KBM-7 (cell line): ENCODE measurements at regions not wholly inside any gene's neighbourhood (a gene's known extent, or its start where the extent isn't known, plus 50 kb on each side); places are given as distances from the start of the nearest gene placed in this dataset.
"Not testable (repeated sequence)": the region's sequence is repeated elsewhere in the genome, so short reads cannot be mapped to it uniquely, and the experiment has no call there.

Experiments
- DNase-seq: peaks from one replicate; pipeline ENCODE4 v3.0.0-alpha.2; 2015
- in situ Hi-C: fragments of 300-500 bp; cut with MboI; formaldehyde crosslinking; loops from 2 replicates; pipeline ENCODE4 v1.14.3; 2020; ENCODE audit warnings: low sequenced_read_pairs, low pct_unique_long_range_greater_than_20kb, mixed read lengths

DNA sequence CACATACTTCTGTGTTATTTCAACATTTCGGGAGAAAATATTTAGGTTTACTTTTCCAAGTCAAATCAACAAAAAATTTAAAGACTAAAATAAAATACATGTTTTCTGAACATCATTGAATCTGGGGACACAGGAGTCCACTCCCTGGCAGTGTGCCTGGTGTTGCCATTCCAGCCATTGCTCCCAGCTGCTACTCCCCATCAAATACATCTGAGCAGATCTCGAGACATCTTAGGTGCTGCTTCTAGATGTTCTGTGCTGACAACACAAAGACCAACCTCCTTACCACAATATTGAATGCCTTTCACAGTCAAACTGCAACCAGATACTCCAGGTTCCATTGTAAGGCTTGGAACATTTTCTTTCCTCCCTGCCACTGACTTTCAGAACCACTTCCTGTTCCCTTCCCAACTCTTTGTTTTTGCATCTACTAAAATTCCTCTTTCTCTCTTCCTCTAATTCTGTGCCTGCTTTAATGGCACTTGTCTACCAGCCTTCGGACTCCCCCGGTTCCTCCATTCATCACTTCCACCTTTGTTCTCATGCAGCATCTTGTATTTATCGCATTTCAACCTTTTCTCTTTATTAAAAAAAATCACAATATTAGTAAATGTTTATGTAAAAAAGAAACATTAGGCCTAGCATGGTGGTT lies 81.1 kb upstream of the SLC4A7 start:
- in situ Hi-C loops: no loop called here
- peak; percentile 25 for DNase-seq

DNA sequence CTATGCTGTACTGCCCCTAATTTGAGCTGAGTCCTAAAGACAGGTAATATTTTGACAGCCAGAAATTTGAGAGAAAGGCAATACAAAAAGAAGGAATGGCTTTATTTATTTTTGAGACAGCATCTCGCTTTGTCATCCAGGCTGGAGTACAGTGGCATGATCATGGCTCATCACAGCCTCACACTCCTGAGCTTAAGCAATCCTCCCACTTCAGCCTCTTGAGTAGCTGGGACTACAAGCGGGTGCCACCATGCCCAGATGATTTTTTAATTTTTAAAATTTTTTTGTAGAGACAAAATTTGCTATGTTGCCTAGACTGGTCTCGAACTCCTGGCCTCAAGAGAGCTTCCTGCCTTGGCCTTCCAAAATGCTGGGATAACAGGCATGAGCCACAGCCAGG lies 77.4 kb upstream of the SLC4A7 start:
- no peak for DNase-seq
- in situ Hi-C loops: no loop called here

DNA sequence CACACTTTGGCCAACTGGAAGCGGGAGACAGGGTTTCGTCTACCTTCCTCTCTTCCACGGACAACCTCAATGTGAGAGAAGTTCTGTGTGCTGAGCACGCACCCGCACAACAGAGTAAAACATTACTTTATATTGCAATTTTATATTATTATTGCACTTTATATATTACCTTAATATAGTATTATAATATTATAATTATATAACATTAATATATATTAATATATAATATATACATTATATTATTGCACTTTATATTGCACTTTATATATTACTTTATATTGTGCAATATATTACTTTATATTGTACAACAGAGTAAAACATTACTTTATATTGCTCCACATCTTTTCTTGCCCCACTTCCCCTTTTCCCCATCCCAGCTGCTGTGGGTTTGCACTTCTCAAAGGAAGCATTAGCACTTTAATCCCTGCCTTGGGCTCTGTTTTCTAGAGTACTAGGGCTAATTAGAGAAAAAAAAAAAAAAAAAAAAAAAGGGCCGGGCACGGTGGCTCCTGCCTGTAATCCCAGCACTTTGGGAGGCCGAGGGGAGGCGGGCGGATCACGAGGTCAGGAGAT lies 76.4 kb upstream of the SLC4A7 start:
- peak; percentile 31 for DNase-seq

DNA sequence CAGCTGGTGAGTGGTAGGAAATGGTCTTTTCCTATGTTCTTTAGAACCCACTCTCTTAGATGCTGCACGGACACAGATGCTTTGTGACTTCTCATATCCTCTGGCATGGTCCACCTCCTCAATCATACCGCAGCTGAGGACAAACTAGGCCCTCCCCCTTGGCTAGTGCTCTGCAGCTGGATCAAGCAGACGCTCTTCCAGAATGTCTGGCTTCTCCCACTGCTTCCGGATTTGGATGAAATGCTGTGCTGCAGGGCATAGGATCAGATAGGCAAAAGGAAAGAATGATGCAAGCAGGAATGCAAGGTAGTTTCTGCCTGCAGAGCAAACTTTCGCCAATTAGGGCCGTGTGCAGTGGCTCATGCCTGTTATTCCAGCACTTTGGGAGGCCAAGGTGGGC lies 75.7 kb upstream of the SLC4A7 start:
- no peak for DNase-seq
- in situ Hi-C loops: no loop called here

More for the DNA sequence above, 76.4 kb upstream of the SLC4A7 start:
- in situ Hi-C loops: no loop called here

DNA sequence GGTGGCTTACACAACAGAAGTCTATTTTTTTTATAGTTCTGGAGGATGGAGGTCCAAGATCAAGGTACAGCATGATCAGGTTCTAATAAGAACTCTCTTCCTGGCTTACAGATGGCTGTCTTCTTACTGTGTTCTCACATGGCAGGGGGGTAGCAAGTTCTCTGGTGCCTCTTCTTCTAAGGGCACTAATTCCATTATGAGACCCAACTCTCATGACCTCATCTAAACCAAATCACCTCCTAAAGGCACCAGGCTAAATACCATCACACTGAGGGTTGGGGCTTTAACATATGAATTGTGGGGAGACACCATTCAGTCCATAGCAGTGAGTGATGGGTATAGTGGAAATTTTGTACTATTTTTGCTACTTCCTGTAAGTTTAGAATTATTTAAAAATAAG lies 75.2 kb upstream of the SLC4A7 start:
- in situ Hi-C loops: no loop called here
- no peak for DNase-seq

DNA sequence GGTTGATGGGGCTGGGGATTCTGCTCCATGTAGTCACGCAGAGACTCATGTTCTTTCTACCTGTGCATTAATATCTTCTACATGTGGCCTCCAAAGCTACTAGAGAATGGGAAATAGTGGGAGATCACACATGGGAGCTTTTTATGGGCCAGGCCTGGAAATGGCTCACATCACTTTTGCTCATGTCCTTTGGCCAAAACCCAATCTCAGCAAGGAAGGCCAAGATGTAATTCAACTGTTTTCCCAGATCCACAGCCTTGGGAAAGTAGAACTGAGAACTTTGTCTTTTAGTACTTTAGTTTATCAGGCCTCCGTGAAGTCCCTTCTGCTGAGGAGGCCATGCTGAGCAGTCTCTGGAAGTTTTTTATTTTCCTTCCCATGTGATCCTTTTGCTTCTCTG lies 73.2 kb upstream of the SLC4A7 start:
- in situ Hi-C loops: no loop called here

DNA sequence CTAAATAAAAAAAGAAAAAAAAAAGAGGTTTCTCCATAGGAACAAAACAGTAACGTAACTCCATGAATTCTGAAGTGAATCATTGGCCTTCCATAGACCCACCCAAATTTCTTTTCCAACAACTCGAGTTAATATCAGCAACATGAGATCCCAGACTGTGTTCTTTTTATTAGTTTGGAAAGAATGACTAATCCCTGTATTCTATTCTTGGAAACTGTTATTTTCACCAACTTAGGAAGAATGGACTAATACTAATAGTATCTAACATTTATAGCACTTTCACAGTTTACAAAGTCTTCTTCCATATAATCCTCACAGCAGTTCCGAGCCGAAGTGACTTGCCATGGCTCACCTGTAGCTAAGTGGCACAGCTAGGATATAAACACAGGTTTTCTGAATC lies 72.7 kb upstream of the SLC4A7 start:
- no peak for DNase-seq
- in situ Hi-C loops: no loop called here

More for the DNA sequence above, 73.2 kb upstream of the SLC4A7 start:
- no peak for DNase-seq

DNA sequence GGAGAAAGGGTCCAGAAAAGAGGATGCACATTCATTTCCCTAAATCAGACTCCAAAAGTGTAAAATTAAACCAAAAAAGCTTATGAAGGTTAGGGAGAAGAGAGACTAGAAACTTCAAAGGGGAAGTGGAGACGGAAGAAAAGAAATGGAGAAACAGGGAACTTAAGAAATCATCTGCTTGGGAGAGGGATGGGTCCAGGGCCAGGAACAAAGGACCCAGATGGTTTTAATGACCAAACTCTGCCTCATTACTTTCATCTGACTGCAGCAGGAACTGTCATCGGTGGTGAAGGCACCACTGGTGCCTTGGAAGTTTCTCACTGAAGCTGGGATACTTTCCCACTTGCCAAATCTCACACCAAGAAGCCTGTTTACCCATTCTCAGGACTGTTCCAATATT lies 70.5 kb upstream of the SLC4A7 start:
- in situ Hi-C loops: no loop called here
- DNase-seq: no peak

DNA sequence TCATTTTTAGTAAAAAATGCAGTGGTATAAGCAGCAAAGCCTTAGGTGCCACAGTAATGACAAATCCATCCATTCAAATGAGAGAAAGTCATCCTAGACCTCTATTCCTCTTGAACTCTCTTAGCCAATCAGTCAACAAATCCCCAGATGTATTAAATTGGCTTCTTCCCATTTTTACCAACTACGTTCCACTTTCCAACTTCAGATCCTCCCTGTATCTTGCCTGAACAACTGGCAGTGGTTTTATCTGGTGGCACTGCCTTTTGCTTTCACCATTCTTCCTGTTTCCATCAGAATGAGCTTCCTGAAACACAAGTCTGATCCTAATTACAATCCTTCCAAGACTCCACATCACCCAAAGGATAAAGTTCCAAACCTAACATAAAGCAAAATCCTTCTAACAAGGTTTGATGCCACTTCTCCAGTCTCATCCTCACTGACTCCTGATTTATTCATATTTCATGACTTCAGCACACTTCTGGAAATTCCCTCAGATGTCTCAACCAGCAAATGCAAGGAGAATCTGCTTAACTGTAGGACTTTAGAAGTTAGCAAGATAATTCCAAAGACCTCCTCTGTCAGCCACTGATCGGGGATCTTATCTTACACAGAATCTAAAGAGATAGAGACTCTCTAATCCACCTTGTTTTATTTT lies 69.8 kb upstream of the SLC4A7 start:
- DNase-seq: no peak
- in situ Hi-C loops: no loop called here

DNA sequence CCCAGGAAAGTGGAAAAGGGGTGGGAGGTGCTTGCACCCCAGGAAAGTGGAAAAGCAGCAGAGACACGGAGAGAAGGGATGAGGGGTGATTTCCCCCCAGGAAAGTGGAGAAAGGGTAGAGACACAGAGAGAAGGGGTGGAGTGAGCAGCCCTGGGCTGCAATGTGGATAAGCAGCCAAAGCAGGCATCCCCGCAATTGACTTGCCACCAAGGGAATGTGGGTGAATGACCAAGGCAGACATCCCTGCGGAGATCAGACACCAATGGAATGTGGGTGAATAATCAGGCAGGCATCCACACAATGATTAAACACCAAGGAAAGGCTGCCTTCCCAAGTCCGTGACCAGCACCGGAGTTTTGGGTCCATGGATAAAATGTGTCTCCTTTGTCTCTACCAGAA lies 68.5 kb upstream of the SLC4A7 start:
- DNase-seq, in situ Hi-C loops: not testable (repeated sequence)

DNA sequence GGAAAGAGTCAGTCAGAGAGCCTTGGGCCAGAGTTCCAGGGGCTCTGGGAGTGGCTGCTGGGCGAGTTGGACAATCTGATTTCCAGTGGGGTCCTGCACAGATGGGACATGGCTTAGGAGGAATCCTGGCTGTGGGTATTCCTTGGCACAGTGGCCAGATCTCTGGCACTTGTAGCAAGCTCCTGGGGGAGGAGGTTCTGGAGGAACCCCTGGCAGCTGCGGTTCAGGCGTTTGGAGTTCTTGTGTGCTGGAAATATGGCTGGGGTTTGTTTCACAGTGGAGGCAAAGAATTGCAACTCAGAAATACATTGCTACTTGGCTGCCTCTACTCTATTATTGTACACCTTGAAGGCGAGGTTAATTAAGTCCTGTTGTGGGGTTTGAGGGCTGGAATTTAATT lies 67.2 kb upstream of the SLC4A7 start:
- in situ Hi-C loops: not testable (repeated sequence)

DNA sequence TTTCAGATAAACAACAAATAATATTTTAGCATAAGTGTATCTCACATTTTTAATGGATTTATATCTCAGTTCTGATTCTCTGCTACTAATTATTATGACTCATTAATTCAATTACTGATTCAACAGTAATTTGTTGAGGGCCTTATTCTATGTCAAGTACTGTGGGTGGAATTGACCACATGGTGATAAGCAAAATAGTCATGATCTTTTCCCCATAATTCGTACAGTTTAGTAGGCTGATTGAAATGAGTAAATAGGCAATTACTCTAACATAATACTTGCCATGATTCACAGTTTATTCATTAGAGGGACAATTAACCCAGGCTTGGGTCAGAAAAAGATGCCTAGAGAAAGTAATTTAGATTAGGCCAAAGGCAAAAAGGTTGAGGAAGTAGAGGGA lies 60.9 kb upstream of the SLC4A7 start:
- in situ Hi-C loops: no loop called here
- DNase-seq: no peak

More for the DNA sequence above, 67.2 kb upstream of the SLC4A7 start:
- DNase-seq: not testable (repeated sequence)

DNA sequence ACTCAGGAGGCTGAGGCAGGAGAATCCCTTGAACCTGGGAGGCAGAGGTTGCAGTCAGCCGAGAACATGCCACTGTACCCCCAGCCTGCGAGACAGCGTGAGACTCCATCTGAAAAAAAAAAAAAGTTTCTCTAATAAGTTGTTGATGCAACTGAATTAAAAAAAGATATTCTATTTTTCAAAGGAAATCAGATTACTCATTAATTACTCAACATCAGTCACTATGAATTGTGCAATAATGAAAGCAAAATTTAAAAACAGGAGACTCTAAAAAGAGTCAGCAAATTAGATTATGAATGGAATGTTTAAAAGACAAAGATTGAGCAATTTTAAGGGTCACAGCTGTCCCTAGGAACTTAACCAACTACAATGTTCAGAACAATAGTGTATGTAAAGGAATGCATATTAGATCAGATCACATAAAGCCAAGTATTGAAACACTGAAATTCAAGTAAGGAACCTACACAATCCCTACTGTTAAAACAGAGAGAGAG lies 60.2 kb upstream of the SLC4A7 start:
- no peak for DNase-seq
- in situ Hi-C loops: no loop called here

DNA sequence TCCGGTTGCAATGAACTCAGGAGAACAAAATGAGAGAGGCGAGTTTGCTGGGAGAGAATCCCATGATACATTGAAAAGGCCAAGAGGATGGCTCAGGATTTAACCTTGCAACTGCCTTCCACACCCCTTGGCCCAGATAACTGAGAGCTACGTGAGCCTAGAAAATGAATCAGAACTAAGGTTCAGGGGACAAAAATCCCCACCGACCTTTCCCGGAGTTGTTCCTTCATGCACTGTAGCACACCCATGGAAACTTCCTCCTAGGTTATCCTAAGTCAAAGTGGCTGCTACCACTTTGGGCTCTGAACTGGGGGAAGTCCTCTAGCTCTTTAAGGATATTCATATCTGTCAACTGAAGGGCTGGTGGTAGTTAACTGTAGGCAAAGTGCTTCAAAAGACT lies 58.3 kb upstream of the SLC4A7 start:
- DNase-seq: no peak
- in situ Hi-C loops: no loop called here

DNA sequence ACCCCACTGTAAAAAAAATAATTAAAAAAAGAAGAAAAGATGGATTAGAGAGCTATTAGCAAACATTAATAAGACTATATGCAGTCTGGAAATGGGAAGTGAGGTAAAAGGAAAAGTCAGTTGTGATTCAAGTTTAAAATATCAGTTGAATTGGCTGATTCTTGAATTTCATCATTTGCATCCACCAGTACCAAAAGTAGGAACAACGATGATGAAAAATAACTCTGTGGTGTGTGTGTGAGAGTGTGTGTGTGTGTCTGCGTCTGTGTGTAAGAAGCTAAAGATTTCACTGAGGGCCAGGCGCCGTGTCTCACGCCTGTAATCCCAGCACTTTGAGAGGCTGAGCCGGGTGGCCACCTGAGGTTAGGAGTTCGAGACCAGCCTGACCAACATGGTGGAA lies 56.0 kb upstream of the SLC4A7 start:
- in situ Hi-C loops: no loop called here
- no peak for DNase-seq

DNA sequence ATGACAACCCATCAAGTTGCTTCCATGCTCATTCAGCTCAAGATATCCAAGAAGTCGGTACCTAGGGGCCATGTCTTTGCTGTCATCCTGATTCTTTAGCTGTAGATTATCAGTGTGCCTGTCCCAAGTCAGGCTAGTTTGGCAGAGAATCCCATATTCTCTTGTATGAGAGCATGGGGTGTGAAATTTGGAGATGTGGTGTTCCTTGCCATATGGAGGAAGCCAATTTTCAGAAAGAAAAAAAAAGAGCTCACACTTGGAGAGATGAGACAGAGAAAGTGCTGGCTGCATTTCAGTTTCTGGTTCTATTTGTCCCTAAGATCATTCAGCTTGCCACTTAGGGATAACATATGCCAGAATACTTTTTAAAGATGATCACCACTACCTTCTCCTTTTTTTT lies 52.3 kb upstream of the SLC4A7 start:
- in situ Hi-C loops: no loop called here
- no peak for DNase-seq

DNA sequence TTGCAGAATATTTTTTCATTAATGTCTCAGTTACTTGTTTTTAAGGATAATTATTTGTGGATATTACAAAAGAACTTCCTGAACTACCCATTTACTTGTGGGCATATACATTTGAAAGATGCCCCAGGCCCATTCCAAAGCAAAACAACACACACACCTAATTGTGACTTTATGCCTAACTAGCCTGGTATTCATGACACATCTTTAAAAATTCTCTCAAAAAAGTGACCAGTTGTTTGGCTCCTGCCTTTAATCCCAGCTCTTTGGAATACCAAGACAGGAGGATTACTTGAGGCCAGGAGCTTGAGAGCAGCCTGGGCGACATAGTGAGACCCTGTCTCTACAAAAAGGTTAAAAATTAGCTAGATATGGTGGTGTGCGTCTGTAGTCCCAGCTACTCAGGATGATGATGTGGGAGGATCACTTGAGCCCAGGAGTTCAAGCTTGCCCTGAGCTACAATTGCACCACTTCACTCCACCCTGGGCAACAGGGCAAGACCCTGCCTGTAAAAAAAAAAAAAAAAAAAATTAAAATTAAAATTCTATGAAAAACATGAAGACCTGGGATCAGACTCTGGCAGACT lies 51.7 kb upstream of the SLC4A7 start:
- in situ Hi-C loops: no loop called here
- no peak for DNase-seq

DNA sequence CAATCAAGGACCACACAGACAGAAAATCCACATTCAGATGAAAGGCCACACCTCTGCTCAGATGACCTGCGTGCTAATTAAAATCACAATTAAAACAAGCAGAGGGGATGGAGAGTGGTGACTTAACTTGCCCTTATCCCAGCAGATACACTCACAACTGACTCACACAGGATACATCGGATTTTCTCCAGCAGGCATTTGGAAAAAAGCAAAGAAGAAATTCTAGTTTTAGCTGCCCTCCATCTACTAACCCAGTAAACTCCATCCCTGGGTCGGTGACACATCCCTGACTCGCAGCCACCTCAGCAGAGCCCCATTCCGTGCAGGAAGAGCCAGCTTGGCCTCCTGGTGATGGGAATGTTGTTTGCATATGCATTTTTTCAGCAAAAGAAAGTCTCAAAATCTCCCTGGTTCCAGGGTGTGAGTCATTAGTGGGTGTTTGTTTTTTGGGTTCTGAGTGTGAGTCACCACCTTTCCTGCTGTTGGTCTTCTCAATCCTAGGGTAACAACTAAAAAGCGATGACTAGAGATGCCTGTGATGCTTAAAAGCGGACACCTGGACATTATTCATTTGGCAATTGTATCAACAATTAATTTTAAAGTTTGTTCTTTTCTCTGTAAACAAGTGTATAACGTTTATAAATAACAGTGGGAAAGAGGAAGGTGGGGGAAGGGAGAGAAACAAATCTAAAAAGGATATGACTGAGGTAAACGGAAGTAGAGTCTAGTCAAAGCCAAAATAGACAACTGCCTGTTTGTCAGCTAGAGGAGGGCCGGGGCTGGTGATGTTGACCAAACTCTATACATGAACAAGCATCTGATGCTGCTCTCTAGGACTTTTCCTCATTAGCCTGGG lies 49.8 kb upstream of the SLC4A7 start:
- DNase-seq: no peak
- in situ Hi-C loops: no loop called here
